ENCODE measurements at regions not wholly inside any gene's neighbourhood (a gene's known extent, or its start where the extent isn't known, plus 50 kb on each side); places are given as distances from the start of the nearest gene placed in this dataset.
"Not testable (repeated sequence)": the region's sequence is repeated elsewhere in the genome, so short reads cannot be mapped to it uniquely, and the experiment has no call there.

DNA sequence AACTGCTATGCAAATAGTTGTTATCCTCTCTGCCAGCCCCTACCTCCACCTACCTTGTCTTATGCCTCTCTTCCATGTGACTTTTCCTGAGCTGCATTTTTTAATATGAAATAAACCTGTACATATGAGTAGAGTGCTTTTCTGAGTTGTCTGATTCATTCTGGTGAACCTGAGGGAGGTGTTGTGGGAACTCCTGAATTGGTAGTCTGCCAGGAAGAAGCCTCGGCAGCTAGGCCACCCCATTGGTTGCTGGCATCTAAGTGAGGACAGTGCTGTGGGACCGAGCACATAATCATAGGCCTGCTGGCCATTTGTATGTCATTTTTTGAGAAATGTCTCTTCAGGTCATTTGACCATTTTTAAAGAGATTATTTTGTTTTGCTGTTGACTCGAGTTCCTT, 1146.8 kb downstream of the UQCRFS1 start:
- no peak for DNase-seq (ENCODE audit: extremely low spot score)
- POLR2A ChIA-PET: no interaction called here
- CTCF ChIA-PET: interaction anchor here (1.9 to 2.3 kb wide), 2 partner anchors 9 to 53 kb away, joined by 5 to 8 read pairs; no protein-coding TSS in a partner anchor
- TF ChIP-seq, protein P1, sequence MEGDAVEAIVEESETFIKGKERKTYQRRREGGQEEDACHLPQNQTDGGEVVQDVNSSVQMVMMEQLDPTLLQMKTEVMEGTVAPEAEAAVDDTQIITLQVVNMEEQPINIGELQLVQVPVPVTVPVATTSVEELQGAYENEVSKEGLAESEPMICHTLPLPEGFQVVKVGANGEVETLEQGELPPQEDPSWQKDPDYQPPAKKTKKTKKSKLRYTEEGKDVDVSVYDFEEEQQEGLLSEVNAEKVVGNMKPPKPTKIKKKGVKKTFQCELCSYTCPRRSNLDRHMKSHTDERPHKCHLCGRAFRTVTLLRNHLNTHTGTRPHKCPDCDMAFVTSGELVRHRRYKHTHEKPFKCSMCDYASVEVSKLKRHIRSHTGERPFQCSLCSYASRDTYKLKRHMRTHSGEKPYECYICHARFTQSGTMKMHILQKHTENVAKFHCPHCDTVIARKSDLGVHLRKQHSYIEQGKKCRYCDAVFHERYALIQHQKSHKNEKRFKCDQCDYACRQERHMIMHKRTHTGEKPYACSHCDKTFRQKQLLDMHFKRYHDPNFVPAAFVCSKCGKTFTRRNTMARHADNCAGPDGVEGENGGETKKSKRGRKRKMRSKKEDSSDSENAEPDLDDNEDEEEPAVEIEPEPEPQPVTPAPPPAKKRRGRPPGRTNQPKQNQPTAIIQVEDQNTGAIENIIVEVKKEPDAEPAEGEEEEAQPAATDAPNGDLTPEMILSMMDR (IDR thresholded peaks at IDR 0.05; ENCODE audit: control extremely low read depth, extremely low read depth, low read depth, missing control alignments): no peak

DNA sequence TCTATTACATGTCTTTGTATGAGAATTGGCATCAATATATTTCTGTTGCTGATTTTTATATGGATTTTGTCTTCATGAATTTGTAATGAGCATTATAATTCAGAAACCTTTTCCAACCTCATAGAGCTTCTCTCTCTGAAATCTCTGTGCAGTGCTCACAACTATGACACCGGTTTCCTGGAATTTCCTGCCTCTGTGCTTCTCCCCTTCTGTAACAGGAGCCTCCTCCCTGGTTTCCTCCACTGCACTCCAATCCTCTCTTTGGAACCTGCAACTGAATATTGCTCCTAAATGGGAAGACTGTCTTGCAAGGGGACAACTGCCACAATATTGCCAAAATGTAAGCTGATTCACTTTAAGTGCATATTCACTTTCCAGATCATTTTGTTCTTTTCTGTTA, 1147.9 kb downstream of the UQCRFS1 start:
- TF ChIP-seq, protein P1 (IDR thresholded peaks at IDR 0.05; ENCODE audit: control extremely low read depth, extremely low read depth, low read depth, missing control alignments): no peak
- DNase-seq (ENCODE audit: extremely low spot score): no peak
- ChIA-PET POLR2A (no interaction called here), CTCF (interaction anchor here (1.2 to 1.9 kb wide), 2 partner anchors 10 to 14 kb away, joined by 3 to 5 read pairs; no protein-coding TSS in a partner anchor)

DNA sequence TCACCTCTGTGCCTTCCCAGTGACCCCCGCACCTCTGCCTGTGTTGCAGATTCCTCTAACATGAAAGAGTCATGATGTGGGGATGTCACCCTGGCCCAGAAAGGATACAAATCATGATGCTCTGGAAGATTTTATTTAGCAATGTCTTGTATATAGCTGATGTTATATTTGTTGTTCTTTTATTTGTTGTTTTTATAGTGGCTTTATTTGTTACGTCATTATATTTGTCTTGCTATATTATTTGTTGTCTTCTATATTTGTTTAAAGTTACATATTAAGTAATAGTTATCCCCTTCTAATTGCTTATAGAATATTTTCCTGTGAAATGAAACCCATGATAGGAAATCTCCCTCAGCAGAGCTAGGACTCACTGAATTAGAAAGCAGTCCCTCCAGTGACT, 1149.2 kb downstream of the UQCRFS1 start:
- POLR2A ChIA-PET: no interaction called here
- CTCF ChIA-PET: interaction anchor here (1.4 to 4.9 kb wide), 2 partner anchors 13 to 69 kb away, joined by 3 to 24 read pairs; no protein-coding TSS in a partner anchor
- TF ChIP-seq, protein P1 (IDR thresholded peaks at IDR 0.05; ENCODE audit: control extremely low read depth, extremely low read depth, low read depth, missing control alignments): no peak
- DNase-seq (ENCODE audit: extremely low spot score): no peak

DNA sequence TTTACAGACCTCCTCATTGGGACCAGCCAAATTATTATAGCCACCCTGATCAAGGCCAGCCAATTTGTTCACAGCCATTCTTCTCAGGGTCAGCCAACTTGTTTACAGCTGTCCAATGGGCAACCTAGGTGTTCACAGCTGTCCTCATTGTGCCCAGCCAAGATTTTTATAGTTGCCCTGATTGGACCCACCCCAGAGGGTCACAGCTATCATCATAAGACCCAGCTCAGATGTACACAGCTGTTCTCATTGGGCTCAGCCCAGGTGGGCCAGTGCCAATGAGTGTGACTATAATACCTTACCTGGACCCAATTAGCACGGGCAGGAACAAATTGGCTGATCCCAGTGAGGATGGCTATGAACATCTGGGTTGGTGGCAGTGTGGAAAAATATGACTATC, 1151.8 kb downstream of the UQCRFS1 start:
- ChIA-PET CTCF (interaction anchor here (1.9 to 4.9 kb wide), 5 partner anchors 9 to 49 kb away, joined by 5 to 24 read pairs (median 7); no protein-coding TSS in a partner anchor), POLR2A (no interaction called here)
- no peak for DNase-seq (ENCODE audit: extremely low spot score)
- TF ChIP-seq, protein P1 (IDR thresholded peaks at IDR 0.05; ENCODE audit: control extremely low read depth, extremely low read depth, low read depth, missing control alignments): no peak

DNA sequence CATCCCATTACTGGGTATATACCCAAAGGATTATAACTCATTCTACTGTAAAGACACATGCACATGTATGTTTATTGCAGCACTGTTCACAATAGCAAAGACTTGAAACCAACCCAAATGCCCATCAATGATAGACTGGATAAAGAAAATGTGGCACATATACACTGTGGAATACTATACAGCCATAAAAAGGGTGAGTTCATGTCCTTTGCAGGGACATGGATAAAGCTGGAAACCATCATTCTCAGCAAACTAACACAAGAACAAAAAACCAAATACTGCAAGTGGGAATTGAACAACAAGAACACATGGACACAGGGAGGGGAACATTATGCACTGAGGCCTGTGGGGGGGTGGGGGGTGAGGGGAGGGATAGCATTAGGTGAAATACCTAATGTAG, 1155.9 kb downstream of the UQCRFS1 start:
- DNase-seq (ENCODE audit: extremely low spot score); POLR2A ChIA-PET: not testable (repeated sequence)
- CTCF ChIA-PET: interaction anchor here (1.8 kb wide), 1 partner anchor 8 kb away, joined by 10 read pairs; no protein-coding TSS in a partner anchor

DNA sequence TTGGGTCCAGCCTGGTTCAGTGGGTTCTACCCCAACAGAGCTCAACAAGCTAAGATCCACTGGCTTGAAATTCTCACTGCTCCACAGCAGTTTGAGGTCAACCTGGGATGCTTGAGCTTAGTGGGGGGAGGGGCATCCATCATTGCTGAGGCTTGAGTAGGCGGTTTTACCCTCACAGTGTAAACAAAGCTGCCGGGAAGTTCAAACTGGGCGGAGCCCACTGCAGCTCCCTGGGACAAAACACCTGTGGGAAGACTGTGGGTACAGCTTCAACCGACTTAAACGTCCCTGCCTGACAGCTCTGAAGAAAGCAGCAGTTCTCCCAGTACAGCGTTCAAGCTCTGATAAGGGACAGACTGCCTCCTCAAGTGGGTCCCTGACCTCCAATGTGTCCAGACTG, 1161.9 kb downstream of the UQCRFS1 start:
- no peak for DNase-seq (ENCODE audit: extremely low spot score)
- CTCF ChIA-PET: interaction anchor here (1.3 to 5.2 kb wide), 3 partner anchors 10 to 25 kb away, joined by 3 to 24 read pairs (median 6); no protein-coding TSS in a partner anchor
- POLR2A ChIA-PET: no interaction called here

DNA sequence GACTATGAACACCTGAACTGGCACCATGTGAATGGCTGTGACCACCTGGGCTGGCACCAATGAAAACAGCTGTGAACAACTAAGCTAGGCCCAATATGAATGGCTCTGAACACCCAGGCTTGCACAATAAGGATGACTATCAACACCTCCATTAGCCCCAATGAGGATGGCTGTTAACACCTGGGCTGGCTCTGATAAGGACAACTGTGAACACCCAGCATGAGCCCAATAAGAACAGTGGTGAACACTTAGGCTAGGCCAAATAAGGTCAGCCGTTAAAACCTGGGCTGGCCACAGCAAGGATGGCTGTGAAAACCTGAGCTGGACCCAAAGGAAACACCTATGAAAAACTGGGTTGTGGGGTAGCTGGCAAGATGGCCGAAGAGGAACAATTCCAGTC, 1163.1 kb downstream of the UQCRFS1 start:
- POLR2A ChIA-PET: no interaction called here
- CTCF ChIA-PET: interaction anchor here (0.7 to 5.2 kb wide), 6 partner anchors 8 to 167 kb away, joined by 3 to 24 read pairs (median 6); no protein-coding TSS in a partner anchor
- TF ChIP-seq, protein P1 (IDR thresholded peaks at IDR 0.05; ENCODE audit: control extremely low read depth, extremely low read depth, low read depth, missing control alignments): no peak
- DNase-seq (ENCODE audit: extremely low spot score): no peak

More for the DNA sequence above, 1161.9 kb downstream of the UQCRFS1 start:
- TF ChIP-seq, protein P1 (IDR thresholded peaks at IDR 0.05; ENCODE audit: control extremely low read depth, extremely low read depth, low read depth, missing control alignments): no peak
